Mesenchymal stem cell (in vitro differentiated cells and primary cell): ENCODE measurements at regions not wholly inside any gene's neighbourhood (a gene's known extent, or its start where the extent isn't known, plus 50 kb on each side); places are given as distances from the start of the nearest gene placed in this dataset.

ENCODE experiments used
- DNase-seq: peaks from one replicate; pipeline ENCODE4 v3.0.0-alpha.2; 2013
- H2AFZ ChIP-seq: one replicate; pipeline ENCODE4 v1.6.1; 2013; ENCODE audit warnings: low read depth, mild to moderate bottlenecking, control low read depth, inconsistent platforms, low read length, moderate library complexity
- H2AK5ac ChIP-seq: 2 replicates; pipeline ENCODE4 v1.6.1; 2013; ENCODE audit warnings: low read length, moderate library complexity, mild to moderate bottlenecking, inconsistent platforms; ENCODE audit not compliant: severe bottlenecking
- H2BK120ac ChIP-seq: one replicate; pipeline ENCODE4 v1.6.1; 2013; ENCODE audit warnings: low read depth, mild to moderate bottlenecking, inconsistent platforms, low read length, moderate library complexity
- H2BK12ac ChIP-seq, 2 experiments: one replicate each; pipeline ENCODE4 v1.6.1; 2013; ENCODE audit warnings: inconsistent platforms in 2 of 2, low read length in 2 of 2, mild to moderate bottlenecking in 2 of 2, moderate library complexity in 2 of 2, control low read depth in 1 of 2
- H2BK15ac ChIP-seq: one replicate; pipeline ENCODE4 v1.6.1; 2013; ENCODE audit warnings: mild to moderate bottlenecking, low read depth, inconsistent platforms; ENCODE audit not compliant: poor library complexity, severe bottlenecking
- H2BK5ac ChIP-seq: 2 replicates; pipeline ENCODE4 v1.6.1; 2013; ENCODE audit warnings: low read depth, mild to moderate bottlenecking, low read length, control low read depth, inconsistent platforms; ENCODE audit not compliant: poor library complexity, severe bottlenecking
- H3K14ac ChIP-seq, 2 experiments: one replicate each; pipeline ENCODE4 v1.6.1; 2013; ENCODE audit warnings: inconsistent platforms in 2 of 2, low read length in 2 of 2, control low read depth in 1 of 2, mild to moderate bottlenecking in 1 of 2, moderate library complexity in 1 of 2
- H3K18ac ChIP-seq, 2 experiments: one replicate each; pipeline ENCODE4 v1.6.1; 2013; ENCODE audit warnings: inconsistent platforms in 2 of 2, low read length in 2 of 2, control low read depth in 1 of 2, low read depth in 1 of 2, mild to moderate bottlenecking in 1 of 2
- H3K23ac ChIP-seq, 2 experiments: one replicate each; pipeline ENCODE4 v1.6.1; 2013; ENCODE audit warnings: inconsistent platforms in 2 of 2, low read length in 2 of 2, mild to moderate bottlenecking in 2 of 2, moderate library complexity in 2 of 2, control low read depth in 1 of 2
- H3K27ac ChIP-seq: 2 replicates; pipeline ENCODE4 v1.5.1; 2013; ENCODE audit warnings: mild to moderate bottlenecking, moderate library complexity, low read length, control low read depth, inconsistent platforms; ENCODE audit not compliant: poor library complexity, severe bottlenecking
- H3K27me3 ChIP-seq, 2 experiments: 2 replicates each; pipeline versions ENCODE4 v1.6.1 to v1.7.0; 2013; ENCODE audit warnings: low read length in 2 of 2, mild to moderate bottlenecking in 2 of 2, moderate library complexity in 2 of 2, control low read depth in 1 of 2, inconsistent platforms in 1 of 2; ENCODE audit not compliant: control insufficient read depth in 1 of 2, insufficient read depth in 1 of 2
- H3K36me3 ChIP-seq, 2 experiments: 2 replicates each; pipeline versions ENCODE4 v1.6.1 to v1.7.0; 2013; ENCODE audit warnings: low read length in 2 of 2, control low read depth in 1 of 2, inconsistent platforms in 1 of 2, low read depth in 1 of 2, mild to moderate bottlenecking in 1 of 2; ENCODE audit not compliant: insufficient read depth in 2 of 2, control insufficient read depth in 1 of 2
- H3K4ac ChIP-seq, 2 experiments: one replicate each; pipeline ENCODE4 v1.6.1; 2013; ENCODE audit warnings: inconsistent platforms in 2 of 2, low read length in 2 of 2, mild to moderate bottlenecking in 2 of 2, moderate library complexity in 2 of 2, control low read depth in 1 of 2, low read depth in 1 of 2
- H3K4me1 ChIP-seq: 2 replicates; pipeline ENCODE4 v1.6.1; 2013; ENCODE audit warnings: low read depth, low read length, control low read depth; ENCODE audit not compliant: control insufficient read depth, insufficient read depth
- H3K4me2 ChIP-seq: 2 replicates; pipeline ENCODE4 v1.6.1; 2013; ENCODE audit warnings: low read length, mild to moderate bottlenecking, inconsistent platforms; ENCODE audit not compliant: poor library complexity, severe bottlenecking
- H3K4me3 ChIP-seq, 2 experiments: 2 replicates each; pipeline versions ENCODE4 v1.5.1 to v1.7.0; 2013; ENCODE audit warnings: low read length in 2 of 2, mild to moderate bottlenecking in 2 of 2, control low read depth in 1 of 2, low read depth in 1 of 2; ENCODE audit not compliant: insufficient read depth in 1 of 2
- H3K79me1 ChIP-seq: replicated peaks from 2 replicates; pipeline ENCODE4 v1.6.1; 2013; ENCODE audit warnings: mild to moderate bottlenecking, control low read depth, low read length, inconsistent platforms; ENCODE audit not compliant: poor library complexity, severe bottlenecking
- H3K9ac ChIP-seq: 2 replicates; pipeline ENCODE4 v1.7.0; 2013; ENCODE audit warnings: mild to moderate bottlenecking, low read length, moderate library complexity
- H3K9me3 ChIP-seq: 2 replicates; pipeline ENCODE4 v1.7.0; 2013; ENCODE audit warnings: mild to moderate bottlenecking, low read length; ENCODE audit not compliant: control insufficient read depth
- H4K8ac ChIP-seq: one replicate; pipeline ENCODE4 v1.6.1; 2013; ENCODE audit warnings: inconsistent platforms, mild to moderate bottlenecking, low read length, moderate library complexity
- H4K91ac ChIP-seq: one replicate; pipeline ENCODE4 v1.6.1; 2013; ENCODE audit warnings: mild to moderate bottlenecking, low read length, inconsistent platforms
- WGBS: methylation state at CpG from one replicate; pipeline ENCODE4 v1.1.7; 2013; ENCODE audit warnings: mixed read lengths; 5-methylcytosine and 5-hydroxymethylcytosine counted together

GRCh38 chr17:79455636-79456035, 155.2 kb downstream of the RBFOX3 start:
- H3K9me3 ChIP-seq: no peaks in the 10 kb centered on the region
- H2AK5ac ChIP-seq: no peak overlapping the region
- H2BK15ac ChIP-seq: no peak overlapping the region
- no peak overlapping the region for H2AFZ ChIP-seq
- peaks cover 0 to 46% of the 10 kb centered on the region in 2 experiments for H3K27me3 ChIP-seq
- H3K27ac ChIP-seq: no peak overlapping the region
- no peaks in the 10 kb centered on the region for H3K4me1 ChIP-seq
- H2BK120ac ChIP-seq: no peak overlapping the region
- no peak overlapping the region for H4K91ac ChIP-seq
- no peak overlapping the region for H2BK12ac ChIP-seq
- no peaks in the 10 kb centered on the region for H3K36me3 ChIP-seq
- no peak for DNase-seq
- H3K18ac ChIP-seq: no peak overlapping the region
- WGBS: 84% methylated on average over 11 of the region's 11 CpGs
- H3K4me3 ChIP-seq: no peak overlapping the region
- no peak overlapping the region for H3K4me2 ChIP-seq
- no peaks in the 10 kb centered on the region for H3K79me1 ChIP-seq
- no peak overlapping the region for H3K14ac ChIP-seq
- no peak overlapping the region for H3K23ac ChIP-seq
- H2BK5ac ChIP-seq: no peak overlapping the region
- H4K8ac ChIP-seq: no peak overlapping the region
- H3K4ac ChIP-seq: no peak overlapping the region
- H3K9ac ChIP-seq: no peak overlapping the region

- H3K9ac ChIP-seq: no peak overlapping the region
- 87% methylated on average over 6 of the region's 6 CpGs for WGBS
- H3K14ac ChIP-seq: no peak overlapping the region
- no peak overlapping the region for H2BK15ac ChIP-seq
- no peak overlapping the region for H3K4ac ChIP-seq
- H3K4me2 ChIP-seq: no peak overlapping the region
- H2BK120ac ChIP-seq: no peak overlapping the region
- no peak overlapping the region for H2AFZ ChIP-seq
- H2AK5ac ChIP-seq: no peak overlapping the region
- no peak overlapping the region for H3K4me3 ChIP-seq
- no peaks in the 10 kb centered on the region for H3K9me3 ChIP-seq
- no peak overlapping the region for H2BK12ac ChIP-seq
- H3K36me3 ChIP-seq: no peaks in the 10 kb centered on the region
- peaks cover 0 to 53% of the 10 kb centered on the region in 2 experiments for H3K27me3 ChIP-seq
- H3K27ac ChIP-seq: no peak overlapping the region
- DNase-seq: no peak
- H3K4me1 ChIP-seq: no peaks in the 10 kb centered on the region
- H3K18ac ChIP-seq: no peak overlapping the region
- H4K8ac ChIP-seq: no peak overlapping the region
- no peaks in the 10 kb centered on the region for H3K79me1 ChIP-seq
- H4K91ac ChIP-seq: no peak overlapping the region
- H3K23ac ChIP-seq: no peak overlapping the region
- H2BK5ac ChIP-seq: no peak overlapping the region
These were observed 156.0 kb downstream of the RBFOX3 start for GRCh38 chr17:79454826-79455225.

GRCh38 chr17:79453481-79453880, 157.4 kb downstream of the RBFOX3 start:
- H2BK15ac ChIP-seq: no peak overlapping the region
- no peaks in the 10 kb centered on the region for H3K4me1 ChIP-seq
- H3K4me2 ChIP-seq: no peak overlapping the region
- no peak overlapping the region for H3K23ac ChIP-seq
- no peak overlapping the region for H2BK120ac ChIP-seq
- H3K9me3 ChIP-seq: no peaks in the 10 kb centered on the region
- H3K18ac ChIP-seq: no peak overlapping the region
- peaks cover 0 to 58% of the 10 kb centered on the region in 2 experiments for H3K27me3 ChIP-seq
- H3K27ac ChIP-seq: no peak overlapping the region
- 61% methylated on average over 6 of the region's 6 CpGs for WGBS
- no peaks in the 10 kb centered on the region for H3K79me1 ChIP-seq
- H3K4ac ChIP-seq: no peak overlapping the region
- no peak overlapping the region for H3K9ac ChIP-seq
- H3K36me3 ChIP-seq: no peaks in the 10 kb centered on the region
- H2BK5ac ChIP-seq: no peak overlapping the region
- no peak overlapping the region for H4K8ac ChIP-seq
- H3K4me3 ChIP-seq: no peak overlapping the region
- H2AFZ ChIP-seq: no peak overlapping the region
- H3K14ac ChIP-seq: no peak overlapping the region
- no peak overlapping the region for H2AK5ac ChIP-seq
- DNase-seq: no peak
- H4K91ac ChIP-seq: no peak overlapping the region
- no peak overlapping the region for H2BK12ac ChIP-seq

- Histone ChIP-seq H3K9ac (no peak overlapping the region), H3K27me3 (peaks cover 0 to 62% of the 10 kb centered on the region in 2 experiments), H3K9me3 (no peaks in the 10 kb centered on the region), H3K79me1 (no peaks in the 10 kb centered on the region), H2BK120ac (no peak overlapping the region), H3K4me2 (no peak overlapping the region), H3K14ac (no peak overlapping the region), H3K4ac (no peak overlapping the region), H4K91ac (no peak overlapping the region), H2AFZ (no peak overlapping the region), H2AK5ac (no peak overlapping the region), H3K23ac (no peak overlapping the region), H3K4me3 (no peak overlapping the region), H2BK5ac (no peak overlapping the region), H4K8ac (no peak overlapping the region), H2BK15ac (no peak overlapping the region), H3K36me3 (no peaks in the 10 kb centered on the region), H2BK12ac (no peak overlapping the region), H3K4me1 (no peaks in the 10 kb centered on the region), H3K27ac (no peak overlapping the region), H3K18ac (no peak overlapping the region)
- 79% methylated on average over 11 of the region's 11 CpGs for WGBS
- DNase-seq: no peak
These were observed 158.1 kb downstream of the RBFOX3 start for GRCh38 chr17:79452706-79453105.
